H9 (cell line): ENCODE measurements at regions not wholly inside any gene's neighbourhood (a gene's known extent, or its start where the extent isn't known, plus 50 kb on each side); places are given as distances from the start of the nearest gene placed in this dataset.

Experiments used
- DNase-seq: peaks from one replicate; pipeline ENCODE4 v3.0.0-alpha.2; 2017
- H2AFZ ChIP-seq: one replicate; pipeline ENCODE4 v1.6.1; 2013; ENCODE audit warnings: mild to moderate bottlenecking, low read length, control low read depth, moderate library complexity
- H2AK5ac ChIP-seq: 2 replicates; pipeline ENCODE4 v1.6.1; 2013; ENCODE audit warnings: low read length, control low read depth, mixed read lengths; ENCODE audit not compliant: insufficient read length
- H2BK120ac ChIP-seq: one replicate; pipeline ENCODE4 v1.6.1; 2013; ENCODE audit warnings: low read depth, mild to moderate bottlenecking, low read length, control low read depth, inconsistent platforms; ENCODE audit not compliant: poor library complexity, severe bottlenecking
- H2BK12ac ChIP-seq: 2 replicates; pipeline ENCODE4 v1.6.1; 2013; ENCODE audit warnings: low read length, control low read depth, mixed read lengths, low read depth; ENCODE audit not compliant: insufficient read length
- H2BK15ac ChIP-seq: 2 replicates; pipeline ENCODE4 v1.6.1; 2013; ENCODE audit warnings: low read depth, low read length, control low read depth
- H2BK20ac ChIP-seq: one replicate; pipeline ENCODE4 v1.6.1; 2013; ENCODE audit warnings: low read depth, mild to moderate bottlenecking, low read length, control low read depth, inconsistent platforms; ENCODE audit not compliant: poor library complexity, severe bottlenecking
- H2BK5ac ChIP-seq: 2 replicates; pipeline ENCODE4 v1.6.1; 2013; ENCODE audit warnings: low read length, control low read depth, mixed read lengths; ENCODE audit not compliant: insufficient read length
- H3K14ac ChIP-seq: 2 replicates; pipeline ENCODE4 v1.6.1; 2013; ENCODE audit warnings: low read length, control low read depth; ENCODE audit not compliant: insufficient read depth
- H3K18ac ChIP-seq: 2 replicates; pipeline ENCODE4 v1.6.1; 2013; ENCODE audit warnings: low read depth, mild to moderate bottlenecking, mixed read lengths, low read length, control low read depth; ENCODE audit not compliant: insufficient read length
- H3K23ac ChIP-seq: 2 replicates; pipeline ENCODE4 v1.6.1; 2013; ENCODE audit warnings: low read length, control low read depth, mixed read lengths, low read depth; ENCODE audit not compliant: insufficient read length
- H3K23me2 ChIP-seq: 2 replicates; pipeline ENCODE4 v1.6.1; 2013; ENCODE audit warnings: low read depth, mild to moderate bottlenecking, mixed read lengths, low read length, control low read depth; ENCODE audit not compliant: insufficient read length, poor library complexity, severe bottlenecking
- H3K27ac ChIP-seq: 2 replicates; pipeline ENCODE4 v1.5.1; 2013; ENCODE audit warnings: low read length, control low read depth, mixed read lengths, low read depth; ENCODE audit not compliant: insufficient read length
- H3K27me3 ChIP-seq: 2 replicates; pipeline ENCODE4 v1.6.1; 2013; ENCODE audit warnings: low read length, control low read depth, inconsistent platforms; ENCODE audit not compliant: insufficient read depth
- H3K4ac ChIP-seq: 2 replicates; pipeline ENCODE4 v1.6.1; 2013; ENCODE audit warnings: low read depth, mild to moderate bottlenecking, control low read depth, inconsistent platforms, low read length, moderate library complexity
- H3K4me1 ChIP-seq: 2 replicates; pipeline ENCODE4 v1.6.1; 2013; ENCODE audit warnings: low read length, control low read depth, inconsistent platforms; ENCODE audit not compliant: insufficient read depth
- H3K4me2 ChIP-seq: 2 replicates; pipeline ENCODE4 v1.6.1; 2013; ENCODE audit warnings: low read length, control low read depth, mixed read lengths; ENCODE audit not compliant: insufficient read length, insufficient read depth
- H3K56ac ChIP-seq: 2 replicates; pipeline ENCODE4 v1.6.1; 2013; ENCODE audit warnings: low read depth, mild to moderate bottlenecking, mixed read lengths, low read length, control low read depth; ENCODE audit not compliant: insufficient read length
- H3K79me1 ChIP-seq: 2 replicates; pipeline ENCODE4 v1.6.1; 2013; ENCODE audit warnings: low read depth, mild to moderate bottlenecking, moderate library complexity, low read length, control low read depth, inconsistent platforms; ENCODE audit not compliant: insufficient read depth, poor library complexity, severe bottlenecking
- H3K79me2 ChIP-seq: 2 replicates; pipeline ENCODE4 v1.6.1; 2013; ENCODE audit warnings: low read length, control low read depth, inconsistent platforms; ENCODE audit not compliant: insufficient read depth
- H3K9ac ChIP-seq: 2 replicates; pipeline ENCODE4 v1.6.1; 2013; ENCODE audit warnings: low read length, control low read depth, mixed read lengths; ENCODE audit not compliant: insufficient read length; ENCODE audit errors: extremely low read depth
- H3K9me3 ChIP-seq: one replicate; pipeline ENCODE4 v1.6.1; 2013; ENCODE audit warnings: low read depth, low read length, inconsistent platforms; ENCODE audit not compliant: control insufficient read depth
- H3T11ph ChIP-seq: one replicate; pipeline ENCODE4 v1.6.1; 2013; ENCODE audit warnings: mild to moderate bottlenecking, low read length, control low read depth, inconsistent platforms
- H4K20me1 ChIP-seq: one replicate; pipeline ENCODE4 v1.6.1; 2013; ENCODE audit not compliant: control insufficient read depth, insufficient read length, insufficient read depth
- H4K5ac ChIP-seq: 2 replicates; pipeline ENCODE4 v1.6.1; 2013; ENCODE audit warnings: low read depth, mild to moderate bottlenecking, mixed read lengths, low read length, control low read depth; ENCODE audit not compliant: insufficient read length
- H4K8ac ChIP-seq: replicated peaks from 2 replicates; pipeline ENCODE4 v1.6.1; 2013; ENCODE audit warnings: low read length, control low read depth, mixed read lengths, low read depth; ENCODE audit not compliant: insufficient read length
- H4K91ac ChIP-seq: 2 replicates; pipeline ENCODE4 v1.6.1; 2013; ENCODE audit warnings: low read depth, mild to moderate bottlenecking, moderate library complexity, mixed read lengths, low read length, control low read depth; ENCODE audit not compliant: insufficient read length
- H3K27ac Mint-ChIP-seq, 3 experiments: 2 replicates in 2 of 3; 3 replicates in 1 of 3; pipeline ENCODE4 v1.8.0; 2020 to 2021; ENCODE audit warnings: mixed read lengths in 3 of 3, mild to moderate bottlenecking in 1 of 3, moderate library complexity in 1 of 3
- H3K27me3 Mint-ChIP-seq: 2 replicates; pipeline ENCODE4 v1.8.0; 2021; ENCODE audit warnings: low read depth, mild to moderate bottlenecking, moderate library complexity, mixed read lengths
- H3K36me3 Mint-ChIP-seq, 3 experiments: 2 replicates in 2 of 3; 3 replicates in 1 of 3; pipeline ENCODE4 v1.8.0; 2020 to 2021; ENCODE audit warnings: low read depth in 3 of 3, mixed read lengths in 3 of 3; ENCODE audit not compliant: insufficient read depth in 1 of 3
- H3K4me1 Mint-ChIP-seq, 2 experiments: 2 replicates each; pipeline ENCODE4 v1.8.0; 2020; ENCODE audit warnings: mixed read lengths in 2 of 2
- H3K4me3 Mint-ChIP-seq, 2 experiments: 2 replicates in 1 of 2; 3 replicates in 1 of 2; pipeline ENCODE4 v1.8.0; 2020 to 2021; ENCODE audit warnings: mild to moderate bottlenecking in 2 of 2, mixed read lengths in 2 of 2, moderate library complexity in 1 of 2
- H3K9me3 Mint-ChIP-seq, 2 experiments: 2 replicates in 1 of 2; 3 replicates in 1 of 2; pipeline ENCODE4 v1.8.0; 2020; ENCODE audit warnings: mild to moderate bottlenecking in 2 of 2, mixed read lengths in 2 of 2, moderate library complexity in 1 of 2
- WGBS: extraction: QIAGEN DNeasy Blood & Tissue Kit; methylation state at CpG from one replicate; pipeline ENCODE4 v1.1.7; 2013; ENCODE audit warnings: missing lambda C conversion rate, low lambda C conversion rate, mixed read lengths; ENCODE audit not compliant: insufficient read length; ENCODE audit errors: extremely low coverage; 5-methylcytosine and 5-hydroxymethylcytosine counted together
- TF ChIP-seq, protein P1 (sequence below): fragments of 200-600 bp; sonication (generic); conservative IDR thresholded peaks from 3 replicates; pipeline ENCODE4 v1.8.0; 2021; ENCODE audit warnings: antibody characterized with exemption, mild to moderate bottlenecking

DNA sequence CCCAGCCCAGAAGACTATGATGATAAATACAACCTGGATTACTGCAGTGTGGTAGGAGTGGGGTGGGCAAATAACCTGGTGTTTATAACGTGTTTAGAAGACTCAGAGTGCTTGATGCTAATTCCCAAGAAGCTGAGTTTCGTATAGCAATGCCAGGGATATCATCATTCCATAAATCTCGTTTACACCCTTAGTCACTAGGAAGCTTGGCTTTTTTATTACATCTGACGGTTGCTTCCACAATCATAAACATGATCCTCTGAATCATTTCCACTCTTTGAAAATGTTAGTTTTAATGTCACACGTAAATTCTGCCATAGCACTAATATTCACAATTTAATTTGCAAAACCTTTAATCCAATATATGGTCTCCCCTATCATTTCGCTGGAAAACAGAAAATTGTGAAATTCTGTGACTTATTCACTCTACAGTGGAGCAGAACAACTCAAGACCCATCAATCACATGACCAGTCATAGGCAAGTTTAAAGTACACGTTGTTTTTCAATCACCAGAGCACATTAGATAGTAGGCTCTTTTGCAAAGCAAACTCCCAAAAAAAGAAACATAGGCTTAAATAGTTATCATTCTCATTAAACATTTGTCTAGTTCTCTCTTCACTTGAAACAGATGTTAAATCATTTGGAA is 321.0 kb downstream of the LTN1 start:
- Histone ChIP-seq H3K4me1 (no peaks in the 10 kb centered on the region), H3K27me3 (no peaks in the 10 kb centered on the region), H2BK15ac (no peak overlapping the region), H3K9ac (no peak overlapping the region), H3K14ac (no peak overlapping the region), H3K18ac (no peak overlapping the region), H3K79me1 (no peaks in the 10 kb centered on the region), H4K91ac (no peak overlapping the region), H2BK12ac (no peak overlapping the region), H3K4ac (no peak overlapping the region), H4K20me1 (no peaks in the 10 kb centered on the region), H4K5ac (no peak overlapping the region), H2AFZ (no peak overlapping the region), H3T11ph (no peak overlapping the region), H3K79me2 (no peaks in the 10 kb centered on the region), H2BK20ac (no peak overlapping the region), H2BK5ac (no peak overlapping the region), H3K56ac (no peak overlapping the region), H3K4me2 (no peak overlapping the region), H2BK120ac (no peak overlapping the region), H2AK5ac (no peak overlapping the region), H3K23ac (no peak overlapping the region), H3K23me2 (no peaks in the 10 kb centered on the region), H4K8ac (no peak overlapping the region), H3K9me3 (no peaks in the 10 kb centered on the region), H3K27ac (no peak overlapping the region)
- Mint-ChIP-seq H3K9me3 (peaks cover under 1% of the 10 kb centered on the region in 2 experiments; a peak in 4 of 5 replicates), H3K4me1 (no peaks in the 10 kb centered on the region), H3K36me3 (peaks cover 0 to 1% (median 0%) of the 10 kb centered on the region in 3 experiments; a peak in 3 of 7 replicates), H3K4me3 (no peak overlapping the region), H3K27me3 (no peaks in the 10 kb centered on the region; the same call in 1 of the 2 replicates), H3K27ac (no peak overlapping the region)
- WGBS = no CpG with 5 or more reads among the region's 7 CpGs
- TF ChIP-seq, protein P1, sequence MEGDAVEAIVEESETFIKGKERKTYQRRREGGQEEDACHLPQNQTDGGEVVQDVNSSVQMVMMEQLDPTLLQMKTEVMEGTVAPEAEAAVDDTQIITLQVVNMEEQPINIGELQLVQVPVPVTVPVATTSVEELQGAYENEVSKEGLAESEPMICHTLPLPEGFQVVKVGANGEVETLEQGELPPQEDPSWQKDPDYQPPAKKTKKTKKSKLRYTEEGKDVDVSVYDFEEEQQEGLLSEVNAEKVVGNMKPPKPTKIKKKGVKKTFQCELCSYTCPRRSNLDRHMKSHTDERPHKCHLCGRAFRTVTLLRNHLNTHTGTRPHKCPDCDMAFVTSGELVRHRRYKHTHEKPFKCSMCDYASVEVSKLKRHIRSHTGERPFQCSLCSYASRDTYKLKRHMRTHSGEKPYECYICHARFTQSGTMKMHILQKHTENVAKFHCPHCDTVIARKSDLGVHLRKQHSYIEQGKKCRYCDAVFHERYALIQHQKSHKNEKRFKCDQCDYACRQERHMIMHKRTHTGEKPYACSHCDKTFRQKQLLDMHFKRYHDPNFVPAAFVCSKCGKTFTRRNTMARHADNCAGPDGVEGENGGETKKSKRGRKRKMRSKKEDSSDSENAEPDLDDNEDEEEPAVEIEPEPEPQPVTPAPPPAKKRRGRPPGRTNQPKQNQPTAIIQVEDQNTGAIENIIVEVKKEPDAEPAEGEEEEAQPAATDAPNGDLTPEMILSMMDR = no peak
- DNase-seq = no peak
